Astrocyte of the cerebellum (primary cell): ENCODE measurements at regions not wholly inside any gene's neighbourhood (a gene's known extent, or its start where the extent isn't known, plus 50 kb on each side); places are given as distances from the start of the nearest gene placed in this dataset.

Source experiments
- DNase-seq: peaks from one replicate; pipeline ENCODE4 v3.0.0-alpha.2; 2011; ENCODE audit warnings: low read depth
- H3K4me3 ChIP-seq: 2 replicates; pipeline ENCODE4 v1.5.1; 2011; ENCODE audit warnings: mild to moderate bottlenecking, low read depth, low read length, moderate library complexity
- CTCF ChIP-seq: IDR thresholded peaks from 2 replicates; pipeline ENCODE4 v1.5.1; 2012; ENCODE audit warnings: low read length, low read depth, moderate library complexity, mild to moderate bottlenecking; ENCODE audit errors: missing control alignments
- in situ Hi-C: cut with HindIII; loops from 2 replicates; pipeline ENCODE4 v1.10.0; 2017; ENCODE audit warnings: low sequenced_read_pairs

GRCh38 chr16:55403464-55403863 lies 75.5 kb upstream of the MMP2 start:
- DNase-seq = no peak
- in situ Hi-C loops = no loop called here
- no peak for TF ChIP-seq CTCF
- no peak overlapping the region for H3K4me3 ChIP-seq

- no peak overlapping the region for H3K4me3 ChIP-seq
- no peak for DNase-seq
- in situ Hi-C loops = no loop called here
- no peak for TF ChIP-seq CTCF
These were observed 72.3 kb upstream of the MMP2 start for GRCh38 chr16:55406651-55407050.

- TF ChIP-seq CTCF = no peak
- in situ Hi-C loops = no loop called here
- DNase-seq = no peak
These were observed 70.3 kb upstream of the MMP2 start for GRCh38 chr16:55408661-55409060.

GRCh38 chr16:55411231-55411630 lies 67.8 kb upstream of the MMP2 start:
- in situ Hi-C loops = no loop called here
- H3K4me3 ChIP-seq = no peak overlapping the region
- TF ChIP-seq CTCF = no peak

More at GRCh38 chr16:55408661-55409060, 70.3 kb upstream of the MMP2 start:
- no peak overlapping the region for H3K4me3 ChIP-seq

GRCh38 chr16:55418586-55418985 lies 60.4 kb upstream of the MMP2 start:
- no peak for TF ChIP-seq CTCF
- H3K4me3 ChIP-seq = no peak overlapping the region
- DNase-seq = no peak
- in situ Hi-C loops = no loop called here

More at GRCh38 chr16:55411231-55411630, 67.8 kb upstream of the MMP2 start:
- no peak for DNase-seq

- H3K4me3 ChIP-seq = no peak overlapping the region
- no peak for TF ChIP-seq CTCF
- in situ Hi-C loops = no loop called here
- no peak for DNase-seq
These were observed 57.8 kb upstream of the MMP2 start for GRCh38 chr16:55421226-55421625.
